K562 (cell line): ENCODE measurements at regions not wholly inside any gene's neighbourhood (a gene's known extent, or its start where the extent isn't known, plus 50 kb on each side); places are given as distances from the start of the nearest gene placed in this dataset.

Experiments
- ATAC-seq: fragments of 200-7000 bp; cut with Tn5 transposase; 3 replicates; pipeline ENCODE4 v1.9.1; 2020; ENCODE audit warnings: moderate library complexity
- BruUV-seq: library from RNA; stranded (reverse); fragments of 400-500 nt; replicated peaks from 2 replicates; lab custom pipeline; 2021; lab: Mats Ljungman, UMichigan
- CTCF ChIA-PET: fragments of 300-600 bp; formaldehyde crosslinking; extraction: SDS; loops from one replicate; lab custom pipeline; 2021; ENCODE audit warnings: low intra/inter-chr PET ratio; lab: Yijun Ruan, JAX
- POLR2A ChIA-PET: fragments of 300-600, 350-650 bp; sonication (Branson Sonifier 250); formaldehyde crosslinking; extraction: SDS; loops from one replicate; lab custom pipeline; 2021; ENCODE audit warnings: antibody characterized with exemption, inconsistent platforms; lab: Yijun Ruan, JAX
- DNase-seq, 4 experiments: peaks; one replicate each; pipeline versions ENCODE4 v3.0.0 to v3.0.0-alpha.2; 2011 to 2018; ENCODE audit warnings: low spot score in 3 of 4, mixed read lengths in 3 of 4; ENCODE audit errors: extremely low read depth in 1 of 4
- FAIRE-seq: peaks from 2 replicates; lab custom pipeline; 2011; peaks lifted over from hg19 to GRCh38; lab: Jason Lieb, UNC
- H2AFZ ChIP-seq: 2 replicates; pipeline ENCODE4 v1.6.0; 2011; ENCODE audit warnings: low read depth, low read length, control low read depth, inconsistent platforms
- H3K27ac ChIP-seq: fragments of 200-600 bp; 3 replicates; pipeline ENCODE4 v1.8.0; 2011; ENCODE audit warnings: low read depth, mild to moderate bottlenecking, control low read depth, inconsistent platforms, low read length, moderate library complexity, mixed read lengths; ENCODE audit errors: extremely low read depth
- H3K27me3 ChIP-seq, 2 experiments: fragments of 300-600 bp in 1 of 2; 2 replicates in 1 of 2; 3 replicates in 1 of 2; pipeline versions ENCODE4 v1.6.0 to v1.8.0; 2011; ENCODE audit warnings: inconsistent platforms in 2 of 2, low read length in 2 of 2, mild to moderate bottlenecking in 1 of 2, mixed read lengths in 1 of 2, moderate library complexity in 1 of 2; ENCODE audit not compliant: control insufficient read depth in 2 of 2, insufficient read depth in 2 of 2
- H3K36me3 ChIP-seq: fragments of 300-600 bp; 3 replicates; pipeline ENCODE4 v1.8.0; 2011; ENCODE audit warnings: mild to moderate bottlenecking, low read length, inconsistent platforms; ENCODE audit not compliant: control insufficient read depth, insufficient read depth
- H3K4me1 ChIP-seq, 2 experiments: fragments of 200-600 bp in 1 of 2; replicated peaks in 1 of 2; 2 replicates in 1 of 2; 3 replicates in 1 of 2; pipeline versions ENCODE4 v1.5.1 to v1.8.0; 2011; ENCODE audit warnings: inconsistent platforms in 2 of 2, low read length in 2 of 2, mild to moderate bottlenecking in 1 of 2, mixed read lengths in 1 of 2, moderate library complexity in 1 of 2; ENCODE audit not compliant: control insufficient read depth in 2 of 2, insufficient read depth in 2 of 2
- H3K4me2 ChIP-seq: 2 replicates; pipeline ENCODE4 v1.6.1; 2011; ENCODE audit warnings: low read length, control low read depth, inconsistent platforms, mixed read lengths; ENCODE audit not compliant: insufficient read depth
- H3K4me3 ChIP-seq: fragments of 200-600 bp; sonication (generic), shearing (Covaris generic); 2 replicates; pipeline ENCODE4 v1.5.1; 2016; ENCODE audit warnings: control low read depth, inconsistent platforms
- H3K79me2 ChIP-seq: fragments of 200-600 bp; 3 replicates; pipeline ENCODE4 v1.8.0; 2011; ENCODE audit warnings: low read length, inconsistent platforms; ENCODE audit not compliant: control insufficient read depth, insufficient read depth
- H3K9ac ChIP-seq, 2 experiments: 2 replicates each; pipeline versions ENCODE4 v1.6.0 to v1.6.1; 2011; ENCODE audit warnings: low read depth in 2 of 2, low read length in 2 of 2, control low read depth in 1 of 2, inconsistent platforms in 1 of 2, mild to moderate bottlenecking in 1 of 2, mixed read lengths in 1 of 2; ENCODE audit not compliant: insufficient read depth in 1 of 2
- H3K9me1 ChIP-seq: one replicate; pipeline ENCODE4 v1.6.0; 2011; ENCODE audit warnings: inconsistent platforms, mild to moderate bottlenecking, low read length, moderate library complexity; ENCODE audit not compliant: control insufficient read depth, insufficient read depth
- H3K9me3 ChIP-seq: replicated peaks from 2 replicates; pipeline ENCODE4 v1.5.1; 2011; ENCODE audit warnings: low read depth, low read length, inconsistent platforms; ENCODE audit not compliant: control insufficient read depth, insufficient read depth
- H4K20me1 ChIP-seq: replicated peaks from 2 replicates; pipeline ENCODE4 v1.6.1; 2011; ENCODE audit warnings: low read length, inconsistent platforms, mixed read lengths; ENCODE audit not compliant: control insufficient read depth, insufficient read depth
- ATF4 ChIP-seq: fragments of 450-650 bp; formaldehyde crosslinking; IDR thresholded peaks from 2 replicates; pipeline ENCODE4 v1.4.0; 2022; ENCODE audit warnings: mild to moderate bottlenecking, moderate library complexity
- BHLHE40 ChIP-seq: IDR thresholded peaks from 2 replicates; pipeline ENCODE4 v1.6.1; 2011; ENCODE audit warnings: low read length, improper control_type of control experiment
- HNRNPLL ChIP-seq: fragments of 200-400 bp; formaldehyde crosslinking; IDR thresholded peaks from 2 replicates; pipeline ENCODE4 v1.6.1; 2017; ENCODE audit warnings: low read length, low read depth, mild to moderate bottlenecking; ENCODE audit not compliant: poor library complexity, severe bottlenecking
- MBD2 ChIP-seq: sonication (generic); IDR thresholded peaks from 2 replicates; pipeline ENCODE4 v1.6.1; 2016; ENCODE audit warnings: low read depth, borderline replicate concordance
- MITF ChIP-seq: IDR thresholded peaks from 2 replicates; pipeline ENCODE4 v1.6.1; 2014; ENCODE audit warnings: antibody characterized with exemption
- TCF7 ChIP-seq: sonication (generic); IDR thresholded peaks from 2 replicates; pipeline ENCODE4 v1.6.1; 2016; ENCODE audit warnings: antibody characterized with exemption, borderline replicate concordance
- TSC22D4 ChIP-seq: fragments of 450-650 bp; IDR thresholded peaks from 2 replicates; pipeline ENCODE4 v1.6.1; 2016; ENCODE audit warnings: missing genetic modification characterization, missing biosample characterization, control low read depth
- ZBTB5 ChIP-seq: fragments of 450-650 bp; IDR thresholded peaks from 2 replicates; pipeline ENCODE4 v1.6.1; 2017; ENCODE audit warnings: antibody characterized with exemption
- ZNF324 ChIP-seq: fragments of 250-450 bp; sonication (Bioruptor Pico); IDR thresholded peaks from 2 replicates; pipeline ENCODE4 v1.4.0; 2020; ENCODE audit warnings: mild to moderate bottlenecking
- ZNF77 ChIP-seq: fragments of 250-450 bp; sonication (Bioruptor Pico); IDR thresholded peaks from 2 replicates; pipeline ENCODE4 v1.5.0; 2020
- WGBS: fragments of 100-300 bp; shearing (Covaris generic); methylation state at CpG from one replicate; pipeline ENCODE4 v1.1.6; 2016; ENCODE audit warnings: low coverage, mixed read lengths; ENCODE audit not compliant: insufficient coverage; ENCODE audit errors: missing lambda C conversion rate; 5-methylcytosine and 5-hydroxymethylcytosine counted together
- in situ Hi-C: fragments of 300-500 bp; cut with MboI; formaldehyde crosslinking; loops from 4 replicates; pipeline ENCODE4 v1.15.0; 2018; ENCODE audit warnings: inconsistent platforms, mixed read lengths
- intact Hi-C: fragments of 100-400 bp; cut with micrococcal nuclease; formaldehyde crosslinking; loops from 2 replicates; pipeline ENCODE4 v1.14.2; 2022
- TF ChIP-seq, protein P1 (sequence below): fragments of 450-650 bp; IDR thresholded peaks from 2 replicates; pipeline ENCODE4 v1.6.1; 2017; ENCODE audit warnings: antibody characterized with exemption, mild to moderate bottlenecking
- TF ChIP-seq, protein P2 (sequence below): IDR thresholded peaks from 2 replicates; pipeline ENCODE4 v1.6.1; 2011; ENCODE audit warnings: borderline replicate concordance, low read depth, mild to moderate bottlenecking, moderate library complexity, low read length; ENCODE audit not compliant: insufficient read depth, poor library complexity, severe bottlenecking

- H3K9me1 ChIP-seq: no peaks in the 10 kb centered on the region
- no peak overlapping the region for H3K4me2 ChIP-seq
- ATAC-seq: no peak
- WGBS: 57% methylated on average over 6 of the region's 6 CpGs
- no peak for FAIRE-seq
- intact Hi-C loops (no loop called here), in situ Hi-C loops (no loop called here)
- H4K20me1 ChIP-seq: no peaks in the 10 kb centered on the region
- no peaks in the 10 kb centered on the region for H3K27me3 ChIP-seq
- H3K4me3 ChIP-seq: no peak overlapping the region
- no peak for DNase-seq
- H3K79me2 ChIP-seq: no peaks in the 10 kb centered on the region
- no peak overlapping the region for H3K9ac ChIP-seq
- no peaks in the 10 kb centered on the region for H3K9me3 ChIP-seq
- ChIA-PET POLR2A (no interaction called here), CTCF (no interaction called here)
- H2AFZ ChIP-seq: no peak overlapping the region
- BruUV-seq: no TSS peak
- peaks cover 2 to 7% of the 10 kb centered on the region in 2 experiments; a peak in 3 of 5 replicates for H3K4me1 ChIP-seq
- no peak overlapping the region for H3K27ac ChIP-seq
- no peaks in the 10 kb centered on the region for H3K36me3 ChIP-seq
- TF ChIP-seq, protein P1, sequence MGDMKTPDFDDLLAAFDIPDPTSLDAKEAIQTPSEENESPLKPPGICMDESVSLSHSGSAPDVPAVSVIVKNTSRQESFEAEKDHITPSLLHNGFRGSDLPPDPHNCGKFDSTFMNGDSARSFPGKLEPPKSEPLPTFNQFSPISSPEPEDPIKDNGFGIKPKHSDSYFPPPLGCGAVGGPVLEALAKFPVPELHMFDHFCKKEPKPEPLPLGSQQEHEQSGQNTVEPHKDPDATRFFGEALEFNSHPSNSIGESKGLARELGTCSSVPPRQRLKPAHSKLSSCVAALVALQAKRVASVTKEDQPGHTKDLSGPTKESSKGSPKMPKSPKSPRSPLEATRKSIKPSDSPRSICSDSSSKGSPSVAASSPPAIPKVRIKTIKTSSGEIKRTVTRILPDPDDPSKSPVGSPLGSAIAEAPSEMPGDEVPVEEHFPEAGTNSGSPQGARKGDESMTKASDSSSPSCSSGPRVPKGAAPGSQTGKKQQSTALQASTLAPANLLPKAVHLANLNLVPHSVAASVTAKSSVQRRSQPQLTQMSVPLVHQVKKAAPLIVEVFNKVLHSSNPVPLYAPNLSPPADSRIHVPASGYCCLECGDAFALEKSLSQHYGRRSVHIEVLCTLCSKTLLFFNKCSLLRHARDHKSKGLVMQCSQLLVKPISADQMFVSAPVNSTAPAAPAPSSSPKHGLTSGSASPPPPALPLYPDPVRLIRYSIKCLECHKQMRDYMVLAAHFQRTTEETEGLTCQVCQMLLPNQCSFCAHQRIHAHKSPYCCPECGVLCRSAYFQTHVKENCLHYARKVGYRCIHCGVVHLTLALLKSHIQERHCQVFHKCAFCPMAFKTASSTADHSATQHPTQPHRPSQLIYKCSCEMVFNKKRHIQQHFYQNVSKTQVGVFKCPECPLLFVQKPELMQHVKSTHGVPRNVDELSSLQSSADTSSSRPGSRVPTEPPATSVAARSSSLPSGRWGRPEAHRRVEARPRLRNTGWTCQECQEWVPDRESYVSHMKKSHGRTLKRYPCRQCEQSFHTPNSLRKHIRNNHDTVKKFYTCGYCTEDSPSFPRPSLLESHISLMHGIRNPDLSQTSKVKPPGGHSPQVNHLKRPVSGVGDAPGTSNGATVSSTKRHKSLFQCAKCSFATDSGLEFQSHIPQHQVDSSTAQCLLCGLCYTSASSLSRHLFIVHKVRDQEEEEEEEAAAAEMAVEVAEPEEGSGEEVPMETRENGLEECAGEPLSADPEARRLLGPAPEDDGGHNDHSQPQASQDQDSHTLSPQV: no peak
- TF ChIP-seq MBD2: no peak
- TF ChIP-seq TSC22D4 (tag): no peak
- TF ChIP-seq BHLHE40: no peak
- TF ChIP-seq MITF: no peak
- TF ChIP-seq HNRNPLL: no peak
- no peak for TF ChIP-seq ZBTB5
- TF ChIP-seq ZNF77 (CRISPR knock-in tag): no peak
- no peak for TF ChIP-seq ATF4 (CRISPR knock-in tag)
- no peak for TF ChIP-seq ZNF324 (CRISPR knock-in tag)
- TF ChIP-seq TCF7: no peak
- TF ChIP-seq, protein P2, sequence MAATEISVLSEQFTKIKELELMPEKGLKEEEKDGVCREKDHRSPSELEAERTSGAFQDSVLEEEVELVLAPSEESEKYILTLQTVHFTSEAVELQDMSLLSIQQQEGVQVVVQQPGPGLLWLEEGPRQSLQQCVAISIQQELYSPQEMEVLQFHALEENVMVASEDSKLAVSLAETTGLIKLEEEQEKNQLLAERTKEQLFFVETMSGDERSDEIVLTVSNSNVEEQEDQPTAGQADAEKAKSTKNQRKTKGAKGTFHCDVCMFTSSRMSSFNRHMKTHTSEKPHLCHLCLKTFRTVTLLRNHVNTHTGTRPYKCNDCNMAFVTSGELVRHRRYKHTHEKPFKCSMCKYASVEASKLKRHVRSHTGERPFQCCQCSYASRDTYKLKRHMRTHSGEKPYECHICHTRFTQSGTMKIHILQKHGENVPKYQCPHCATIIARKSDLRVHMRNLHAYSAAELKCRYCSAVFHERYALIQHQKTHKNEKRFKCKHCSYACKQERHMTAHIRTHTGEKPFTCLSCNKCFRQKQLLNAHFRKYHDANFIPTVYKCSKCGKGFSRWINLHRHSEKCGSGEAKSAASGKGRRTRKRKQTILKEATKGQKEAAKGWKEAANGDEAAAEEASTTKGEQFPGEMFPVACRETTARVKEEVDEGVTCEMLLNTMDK: no peak
Observed at GRCh38 chr14:50011242-50011641, 105.1 kb downstream of the VCPKMT start.
